ENCODE measurements at regions not wholly inside any gene's neighbourhood (a gene's known extent, or its start where the extent isn't known, plus 50 kb on each side); places are given as distances from the start of the nearest gene placed in this dataset.

DNA sequence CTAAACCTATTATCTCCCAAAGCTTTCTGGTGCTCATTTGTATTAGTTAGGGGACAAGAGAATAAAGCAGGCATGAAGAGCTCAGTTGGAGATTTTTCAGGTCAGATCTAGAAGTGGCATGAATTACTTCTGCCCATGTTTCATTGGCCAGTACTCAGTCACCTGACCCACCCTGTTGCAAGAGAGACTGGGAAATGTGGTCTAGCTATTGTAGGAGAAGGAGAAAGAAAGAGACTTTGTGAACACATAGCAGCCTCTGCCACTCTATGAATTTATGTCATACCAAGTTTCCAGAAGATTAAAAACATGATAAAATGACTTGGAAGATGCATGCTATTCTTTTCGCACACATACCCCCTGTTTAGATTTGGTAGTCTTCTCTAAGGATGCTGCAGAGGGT is 302.3 kb upstream of the RUNX1 start:
- TF ChIP-seq TCF7L2 (IDR thresholded peaks at IDR 0.05; ENCODE audit: low read depth, low read length), result no peak
- no peak for TF ChIP-seq CTCF (IDR thresholded peaks at IDR 0.05)
- TF ChIP-seq POLR2AphosphoS5 (IDR thresholded peaks at IDR 0.05; ENCODE audit: low read depth, low read length), result no peak
- TF ChIP-seq SIN3A (IDR thresholded peaks at IDR 0.05; ENCODE audit: borderline replicate concordance, insufficient read depth, low read depth, low read length), result no peak
